Kidney (tissue), 13 donors: ENCODE measurements at regions not wholly inside any gene's neighbourhood (a gene's known extent, or its start where the extent isn't known, plus 50 kb on each side); places are given as distances from the start of the nearest gene placed in this dataset.

Experiments
- DNase-seq, 5 donors: peaks; one replicate each; pipeline ENCODE4 v3.0.0-alpha.2; 2013 to 2020
- FAIRE-seq: peaks from 2 replicates; lab custom pipeline; 2012; peaks lifted over from hg19 to GRCh38; lab: Jason Lieb, UNC
- H3K27ac ChIP-seq, 2 donors: one replicate each; pipeline ENCODE4 v1.7.0; 2013; ENCODE audit warnings: low read depth in 2 of 2, low read length in 2 of 2, inconsistent platforms in 1 of 2
- H3K27me3 ChIP-seq: one replicate; pipeline ENCODE4 v1.7.1; 2013; ENCODE audit warnings: low read length, inconsistent platforms; ENCODE audit not compliant: control insufficient read depth, insufficient read depth
- H3K36me3 ChIP-seq, 3 donors: one replicate each; pipeline versions ENCODE4 v1.7.0 to v1.7.1; 2013; ENCODE audit warnings: low read length in 3 of 3, control low read depth in 1 of 3, inconsistent platforms in 1 of 3; ENCODE audit not compliant: insufficient read depth in 3 of 3, control insufficient read depth in 2 of 3
- H3K4me1 ChIP-seq, 3 donors: one replicate each; pipeline versions ENCODE4 v1.7.0 to v1.7.1; 2013; ENCODE audit warnings: low read length in 3 of 3, inconsistent platforms in 1 of 3, low read depth in 1 of 3; ENCODE audit not compliant: control insufficient read depth in 2 of 3, insufficient read depth in 2 of 3
- H3K4me3 ChIP-seq, 3 donors: one replicate each; pipeline versions ENCODE4 v1.7.0 to v1.8.1; 2013; ENCODE audit warnings: low read length in 3 of 3, control low read depth in 1 of 3, inconsistent platforms in 1 of 3
- H3K9ac ChIP-seq, 3 donors: one replicate each; pipeline versions ENCODE4 v1.7.0 to v1.7.1; 2013; ENCODE audit warnings: low read length in 3 of 3, control low read depth in 1 of 3, inconsistent platforms in 1 of 3
- H3K9me3 ChIP-seq, 3 donors: one replicate each; pipeline versions ENCODE4 v1.7.0 to v1.7.1; 2013; ENCODE audit warnings: low read length in 3 of 3, control low read depth in 1 of 3, inconsistent platforms in 1 of 3; ENCODE audit not compliant: control insufficient read depth in 2 of 3, insufficient read depth in 1 of 3
- CTCF ChIP-seq: IDR thresholded peaks from 3 replicates; pipeline ENCODE4 v1.5.1; 2012; ENCODE audit warnings: mild to moderate bottlenecking, moderate library complexity, borderline replicate concordance; ENCODE audit not compliant: insufficient read depth; ENCODE audit errors: extremely low read depth
- intact Hi-C: fragments of 100-400 bp; cut with DNase I; formaldehyde crosslinking; loops from one replicate; pipeline ENCODE4 v1.11.1; 2022
- donor health status: control.
- donor health status: control.
- donor health status: control.
- donor health status: control.
- donor health status: control.
- donor health status: DM: yes; HTN: yes; CAD: no.
- donor health status: Normal renal cell carcinoma (clear cell type).

- TF ChIP-seq CTCF: no peak
- DNase-seq (peak in 1 of 5 donors; percentile 40), FAIRE-seq (no peak)
- Histone ChIP-seq H3K27ac (no peak overlapping the region), H3K9ac (no peak overlapping the region), H3K9me3 (no peaks in the 10 kb centered on the region), H3K4me1 (no peaks in the 10 kb centered on the region), H3K4me3 (no peak overlapping the region), H3K36me3 (no peaks in the 10 kb centered on the region), H3K27me3 (no peaks in the 10 kb centered on the region)
- intact Hi-C loops: no loop called here
Observed at GRCh38 chr18:61973273-61974115, 80.7 kb upstream of the RNF152 start.

GRCh38 chr18:61972389-61973264, 79.8 kb upstream of the RNF152 start:
- no peak for FAIRE-seq
- Histone ChIP-seq H3K4me3 (no peak overlapping the region), H3K4me1 (no peaks in the 10 kb centered on the region), H3K36me3 (no peaks in the 10 kb centered on the region), H3K9me3 (no peaks in the 10 kb centered on the region), H3K27me3 (no peaks in the 10 kb centered on the region), H3K9ac (no peak overlapping the region), H3K27ac (no peak overlapping the region)
- no peak for TF ChIP-seq CTCF
- no peak for DNase-seq
- intact Hi-C loops: no loop called here

GRCh38 chr18:61967252-61967891, 74.6 kb upstream of the RNF152 start:
- intact Hi-C loops: no loop called here
- Histone ChIP-seq H3K27me3 (no peaks in the 10 kb centered on the region), H3K9ac (no peak overlapping the region), H3K4me1 (peaks cover 0 to 4% (median 0%) of the 10 kb centered on the region in 3 donors), H3K36me3 (no peaks in the 10 kb centered on the region), H3K9me3 (no peaks in the 10 kb centered on the region), H3K27ac (no peak overlapping the region), H3K4me3 (no peak overlapping the region)
- DNase-seq (no peak), FAIRE-seq (no peak)
- no peak for TF ChIP-seq CTCF
